ENCODE measurements at regions not wholly inside any gene's neighbourhood (a gene's known extent, or its start where the extent isn't known, plus 50 kb on each side); places are given as distances from the start of the nearest gene placed in this dataset.

DNA sequence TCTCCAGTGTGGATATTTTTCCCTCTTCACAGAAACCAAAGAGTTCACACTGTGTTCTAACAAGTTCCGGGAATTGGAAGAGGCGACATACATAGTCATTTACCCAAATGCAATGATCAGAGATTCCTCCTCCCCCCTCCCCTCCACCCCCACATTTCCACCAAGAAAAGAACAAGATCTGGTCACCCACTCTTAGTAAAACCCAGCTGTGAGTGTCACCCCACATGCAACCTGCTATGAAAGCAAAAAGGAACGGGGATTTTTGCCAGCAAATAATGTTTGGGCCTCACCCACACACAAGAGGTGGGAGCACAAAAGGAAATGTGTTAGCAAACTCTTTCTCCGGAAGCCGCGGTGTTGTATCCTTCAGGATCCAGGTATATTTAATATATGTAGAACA is 745.0 kb upstream of the AUTS2 start:
- no peak for TF ChIP-seq EZH2 (IDR thresholded peaks at IDR 0.05)
- no peak for TF ChIP-seq POLR2AphosphoS5 (IDR thresholded peaks at IDR 0.05; ENCODE audit: borderline replicate concordance, low read depth, low read length)
